ENCODE measurements at regions not wholly inside any gene's neighbourhood (a gene's known extent, or its start where the extent isn't known, plus 50 kb on each side); places are given as distances from the start of the nearest gene placed in this dataset.

DNA sequence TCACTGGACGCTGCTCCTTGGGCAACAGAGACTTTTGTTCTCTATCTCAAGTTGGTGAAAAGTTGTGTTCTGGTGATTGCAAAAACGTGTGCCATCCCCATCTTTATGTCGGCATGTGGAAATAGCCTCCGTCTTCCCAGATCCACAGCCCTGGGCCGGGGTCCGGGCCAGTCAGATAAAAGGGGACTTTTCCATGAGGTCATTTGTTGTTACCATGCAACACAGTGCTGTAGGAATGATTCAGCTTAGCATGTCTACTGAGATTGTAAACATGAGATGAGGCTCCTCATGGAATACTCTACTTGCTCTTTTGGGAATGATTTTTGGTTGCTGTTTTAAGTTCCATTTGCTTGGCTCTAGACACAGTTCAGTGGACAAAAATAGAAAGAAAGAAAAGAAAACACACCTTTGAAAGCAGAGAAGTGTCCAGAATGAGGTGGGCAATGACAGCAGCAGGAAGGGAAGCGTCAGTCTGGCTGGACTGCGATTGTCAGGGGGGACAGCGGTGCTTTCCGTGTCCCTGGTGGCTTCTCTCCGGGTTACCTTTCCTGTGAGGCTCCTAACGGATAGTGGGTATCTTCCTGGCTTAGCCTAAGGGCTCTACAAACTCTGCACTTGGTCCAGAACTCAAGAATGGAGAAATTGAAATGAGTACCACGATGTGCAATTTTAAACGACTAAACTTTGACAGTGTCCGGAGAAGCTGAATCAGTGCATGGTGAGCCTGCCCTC, 91.6 kb downstream of the TEX29 start:
- H3K4me3 ChIP-seq (ENCODE audit: low read depth, low read length), result no peak overlapping the region
- no peak overlapping the region for H2AFZ ChIP-seq
- H3K27me3 ChIP-seq (ENCODE audit: control insufficient read depth, insufficient read depth, low read length), result no peaks in the 10 kb centered on the region
- H3K9me3 ChIP-seq (ENCODE audit: control insufficient read depth, low read length), result no peaks in the 10 kb centered on the region
- no peak overlapping the region for H3K9ac ChIP-seq
- no peaks in the 10 kb centered on the region for H3K36me3 ChIP-seq (ENCODE audit: control insufficient read depth, insufficient read depth, low read length)
- no peak overlapping the region for H3K27ac ChIP-seq
- H3K79me2 ChIP-seq, result no peaks in the 10 kb centered on the region
- TF ChIP-seq, protein P1, sequence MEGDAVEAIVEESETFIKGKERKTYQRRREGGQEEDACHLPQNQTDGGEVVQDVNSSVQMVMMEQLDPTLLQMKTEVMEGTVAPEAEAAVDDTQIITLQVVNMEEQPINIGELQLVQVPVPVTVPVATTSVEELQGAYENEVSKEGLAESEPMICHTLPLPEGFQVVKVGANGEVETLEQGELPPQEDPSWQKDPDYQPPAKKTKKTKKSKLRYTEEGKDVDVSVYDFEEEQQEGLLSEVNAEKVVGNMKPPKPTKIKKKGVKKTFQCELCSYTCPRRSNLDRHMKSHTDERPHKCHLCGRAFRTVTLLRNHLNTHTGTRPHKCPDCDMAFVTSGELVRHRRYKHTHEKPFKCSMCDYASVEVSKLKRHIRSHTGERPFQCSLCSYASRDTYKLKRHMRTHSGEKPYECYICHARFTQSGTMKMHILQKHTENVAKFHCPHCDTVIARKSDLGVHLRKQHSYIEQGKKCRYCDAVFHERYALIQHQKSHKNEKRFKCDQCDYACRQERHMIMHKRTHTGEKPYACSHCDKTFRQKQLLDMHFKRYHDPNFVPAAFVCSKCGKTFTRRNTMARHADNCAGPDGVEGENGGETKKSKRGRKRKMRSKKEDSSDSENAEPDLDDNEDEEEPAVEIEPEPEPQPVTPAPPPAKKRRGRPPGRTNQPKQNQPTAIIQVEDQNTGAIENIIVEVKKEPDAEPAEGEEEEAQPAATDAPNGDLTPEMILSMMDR (IDR thresholded peaks at IDR 0.05), result no peak
- H3K4me1 ChIP-seq, result no peaks in the 10 kb centered on the region
- H3K4me2 ChIP-seq (ENCODE audit: low read length), result no peak overlapping the region

DNA sequence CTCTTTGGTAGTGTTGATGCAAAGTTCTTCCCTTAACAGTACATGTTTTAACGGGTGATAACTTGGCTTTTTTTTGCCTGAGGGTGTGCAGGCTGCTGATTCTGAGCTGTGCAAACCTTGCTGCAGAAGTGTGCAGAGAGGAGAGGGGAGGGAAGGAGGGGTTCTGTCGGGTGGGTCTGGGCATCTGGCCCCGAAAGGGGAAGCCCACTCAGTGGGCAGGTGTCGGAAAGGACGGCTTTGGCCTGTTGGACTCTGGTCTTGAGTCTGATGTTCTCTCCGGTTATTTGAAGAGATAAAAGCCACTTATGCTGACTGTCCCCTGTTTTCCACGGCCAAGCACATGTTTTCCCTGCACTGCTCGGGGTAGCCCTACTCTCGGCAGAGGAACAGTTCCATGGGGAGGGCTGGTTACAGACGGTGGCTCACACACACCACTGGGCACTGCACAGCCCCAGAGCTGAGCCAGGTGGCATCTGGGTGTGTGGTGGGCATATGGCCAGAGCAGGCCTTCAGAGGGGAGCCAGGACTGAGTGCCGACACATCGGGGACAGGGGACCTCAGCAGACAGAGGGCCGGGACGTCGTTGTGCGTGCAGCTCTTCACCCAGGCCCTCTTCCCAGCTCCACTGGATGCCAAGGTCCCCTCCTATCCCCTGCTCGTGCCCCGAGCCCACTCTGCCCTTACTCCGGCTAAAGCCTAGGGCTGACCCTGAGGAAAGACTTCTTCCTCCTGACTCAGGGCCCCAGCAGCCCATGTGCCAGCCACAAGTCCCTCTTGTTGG, 93.2 kb downstream of the TEX29 start:
- no peaks in the 10 kb centered on the region for H3K27me3 ChIP-seq (ENCODE audit: control insufficient read depth, insufficient read depth, low read length)

DNA sequence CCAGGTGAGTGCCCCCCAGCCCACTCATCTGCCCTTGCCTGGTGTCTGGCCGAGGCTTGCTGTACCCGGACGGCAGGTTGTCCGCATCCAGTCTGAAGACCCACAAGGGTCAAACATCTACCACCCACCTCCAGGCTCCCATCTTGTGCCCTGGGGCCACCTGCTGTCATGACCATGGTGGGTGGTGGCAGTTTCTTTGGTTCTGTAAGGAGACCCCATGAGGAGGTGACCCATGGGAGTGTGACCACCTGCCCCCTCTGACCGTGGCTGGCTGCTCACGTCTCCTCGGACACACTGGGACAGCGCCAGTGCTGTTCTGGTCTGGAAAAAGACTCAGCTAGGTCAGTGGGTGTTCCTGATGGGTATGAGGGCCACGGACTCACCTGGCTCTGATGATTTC, 93.9 kb downstream of the TEX29 start:
- no peaks in the 10 kb centered on the region for H3K79me2 ChIP-seq
- no peak overlapping the region for H2AFZ ChIP-seq
- TF ChIP-seq, protein P1 (IDR thresholded peaks at IDR 0.05), result no peak
- H3K27me3 ChIP-seq (ENCODE audit: control insufficient read depth, insufficient read depth, low read length), result no peaks in the 10 kb centered on the region
- H3K4me2 ChIP-seq (ENCODE audit: low read length), result no peak overlapping the region
- H3K4me3 ChIP-seq (ENCODE audit: low read depth, low read length), result no peak overlapping the region
- H3K27ac ChIP-seq, result no peak overlapping the region
- no peaks in the 10 kb centered on the region for H3K9me3 ChIP-seq (ENCODE audit: control insufficient read depth, low read length)
- H3K36me3 ChIP-seq (ENCODE audit: control insufficient read depth, insufficient read depth, low read length), result no peaks in the 10 kb centered on the region
- H3K9ac ChIP-seq, result no peak overlapping the region
- H3K4me1 ChIP-seq, result no peaks in the 10 kb centered on the region

More for the DNA sequence above, 93.2 kb downstream of the TEX29 start:
- Histone ChIP-seq H3K9ac (no peak overlapping the region), H3K79me2 (no peaks in the 10 kb centered on the region), H3K4me2 (ENCODE audit: low read length) (no peak overlapping the region), H3K27ac (no peak overlapping the region), H3K36me3 (ENCODE audit: control insufficient read depth, insufficient read depth, low read length) (no peaks in the 10 kb centered on the region), H2AFZ (no peak overlapping the region), H3K4me1 (no peaks in the 10 kb centered on the region), H3K9me3 (ENCODE audit: control insufficient read depth, low read length) (no peaks in the 10 kb centered on the region), H3K4me3 (ENCODE audit: low read depth, low read length) (no peak overlapping the region)
- TF ChIP-seq, protein P1 (IDR thresholded peaks at IDR 0.05), result no peak

DNA sequence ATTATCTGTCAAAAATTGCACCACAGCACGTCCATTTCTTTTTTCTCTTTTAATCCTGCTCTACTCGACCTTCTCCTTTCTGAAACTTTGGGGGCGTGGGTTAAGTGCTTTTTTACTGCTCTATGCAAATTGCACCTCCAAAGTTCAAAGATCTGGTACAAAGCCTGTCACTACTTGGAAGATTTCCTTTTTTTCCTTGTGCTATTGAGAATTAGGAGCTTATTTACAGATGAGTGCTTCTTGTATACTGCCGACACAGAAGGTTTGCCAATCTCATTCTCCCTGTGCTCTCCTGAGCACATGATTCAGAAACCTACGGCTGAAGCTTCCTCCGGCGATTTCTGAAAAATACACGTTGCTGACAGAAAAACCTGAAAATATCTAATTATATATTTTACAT, 94.8 kb downstream of the TEX29 start:
- H3K79me2 ChIP-seq, result no peaks in the 10 kb centered on the region
- H3K4me2 ChIP-seq (ENCODE audit: low read length), result no peak overlapping the region
- H3K9me3 ChIP-seq (ENCODE audit: control insufficient read depth, low read length), result no peaks in the 10 kb centered on the region
- TF ChIP-seq, protein P1 (IDR thresholded peaks at IDR 0.05), result no peak
- no peaks in the 10 kb centered on the region for H3K36me3 ChIP-seq (ENCODE audit: control insufficient read depth, insufficient read depth, low read length)
- H3K9ac ChIP-seq, result no peak overlapping the region
- no peaks in the 10 kb centered on the region for H3K27me3 ChIP-seq (ENCODE audit: control insufficient read depth, insufficient read depth, low read length)
- no peak overlapping the region for H3K27ac ChIP-seq
- H2AFZ ChIP-seq, result no peak overlapping the region
- H3K4me1 ChIP-seq, result no peaks in the 10 kb centered on the region
- H3K4me3 ChIP-seq (ENCODE audit: low read depth, low read length), result no peak overlapping the region
